Activated CD4-positive, alpha-beta T cell treated with anti-CD3 and anti-CD28 coated beads, Interleukin-2, amount 50 U/mL, for 4 hours (primary cell): ENCODE measurements at regions not wholly inside any gene's neighbourhood (a gene's known extent, or its start where the extent isn't known, plus 50 kb on each side); places are given as distances from the start of the nearest gene placed in this dataset.

Experiments
- DNase-seq, 2 experiments: peaks; one replicate each; pipeline ENCODE4 v3.0.0-alpha.2; 2020

DNA sequence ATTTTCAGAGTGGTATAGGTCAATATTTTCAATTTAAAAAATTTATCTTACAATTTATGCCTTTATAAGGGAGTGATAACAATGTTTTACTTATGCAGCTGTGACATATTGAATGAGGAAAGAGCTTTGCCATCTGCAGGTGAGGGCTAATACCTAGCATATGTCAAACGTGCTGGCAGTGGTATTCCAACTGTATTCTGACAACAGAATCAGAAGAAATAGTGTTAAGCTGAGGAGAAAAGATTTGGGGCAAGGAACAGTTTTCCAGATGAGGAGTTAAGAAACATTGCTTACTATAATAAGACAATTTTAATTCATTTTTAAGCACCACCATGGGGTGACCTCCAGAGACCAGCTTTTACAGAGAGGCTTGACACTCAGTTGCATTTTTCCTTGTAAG lies 267.8 kb upstream of the ZNF608 start:
- no peak for DNase-seq

DNA sequence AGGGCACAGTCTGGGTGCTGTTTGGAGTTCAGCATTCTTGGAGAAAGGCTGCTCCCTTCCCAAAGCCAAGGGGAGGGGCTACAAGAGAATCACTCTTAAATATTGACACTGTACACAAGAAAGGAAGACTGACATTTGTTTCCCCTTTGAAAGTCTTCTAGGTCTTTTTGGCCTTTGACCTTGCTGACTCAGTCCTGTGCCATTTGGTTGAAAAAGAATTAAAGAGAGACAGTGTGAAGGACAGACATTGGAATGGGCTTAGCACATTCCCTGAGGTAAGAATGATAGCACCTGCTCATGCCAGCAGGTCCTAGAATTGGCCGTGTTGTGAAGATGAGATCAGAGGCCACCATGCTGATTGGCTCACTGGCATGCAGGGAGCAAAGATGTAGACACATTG lies 271.4 kb upstream of the ZNF608 start:
- DNase-seq, result no peak

GRCh38 chr5:125023673-125024072 lies 277.2 kb upstream of the ZNF608 start:
- DNase-seq, result no peak

GRCh38 chr5:125026867-125027731 lies 280.7 kb upstream of the ZNF608 start:
- DNase-seq, result no peak

DNA sequence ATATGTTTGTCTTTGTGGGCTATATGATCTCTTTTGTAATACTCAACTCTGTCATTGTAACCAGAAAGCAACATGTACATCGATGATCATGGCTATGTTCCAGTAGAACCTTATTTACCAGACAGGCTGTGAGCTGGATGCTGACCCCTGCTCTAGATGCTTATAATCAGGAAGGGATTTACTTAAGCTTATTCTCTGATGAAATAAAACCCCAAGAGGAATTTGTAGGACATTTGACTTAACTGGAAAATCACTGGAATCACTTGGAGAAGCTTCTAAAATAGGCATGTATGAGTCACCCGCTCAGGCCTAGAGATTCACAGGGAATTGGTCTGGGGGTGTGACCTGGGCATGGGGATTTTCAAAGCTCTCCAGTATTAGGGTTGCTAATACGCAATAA lies 285.8 kb upstream of the ZNF608 start:
- DNase-seq, result no peak

DNA sequence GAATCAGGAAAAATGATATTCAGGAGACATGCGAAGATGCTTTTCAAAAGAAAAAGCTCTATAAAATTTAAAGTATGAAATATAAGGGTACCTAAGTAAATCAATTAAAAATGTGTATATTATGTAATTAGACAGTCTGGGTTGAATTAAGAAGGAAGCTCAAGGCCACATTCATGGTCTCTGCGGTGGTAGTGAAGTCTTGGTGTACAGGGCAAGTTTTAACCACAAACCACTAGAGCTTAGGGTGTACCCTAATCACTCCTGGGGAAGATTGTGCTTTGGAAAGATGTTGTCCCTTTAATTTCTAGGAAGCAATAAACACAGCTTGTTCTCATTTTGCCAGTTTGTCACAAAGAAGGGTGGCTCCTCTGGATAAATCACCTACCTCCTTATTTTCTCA lies 287.2 kb upstream of the ZNF608 start:
- no peak for DNase-seq

DNA sequence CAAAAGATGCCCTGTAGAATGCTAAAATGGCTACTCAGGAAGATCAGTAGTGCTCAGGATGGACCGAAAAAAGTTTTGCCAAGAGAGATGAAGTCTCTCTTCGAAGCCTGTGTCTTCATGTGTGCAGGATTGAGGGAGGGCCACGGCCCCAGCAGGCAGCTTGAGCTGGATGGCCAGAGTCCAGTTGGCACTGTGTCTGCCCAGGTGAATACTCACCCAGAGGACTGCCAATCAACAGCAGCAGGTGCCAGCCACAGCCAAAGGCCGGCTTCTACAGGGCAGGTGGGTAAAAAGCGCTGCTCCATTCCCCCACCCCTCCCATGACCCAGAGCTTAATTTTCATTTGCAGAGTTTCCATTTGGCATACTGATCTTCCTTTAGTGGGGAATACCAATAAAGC lies 287.9 kb upstream of the ZNF608 start:
- DNase-seq, result no peak

- no peak for DNase-seq
Observed at GRCh38 chr5:125036494-125036893, 290.1 kb upstream of the ZNF608 start.

DNA sequence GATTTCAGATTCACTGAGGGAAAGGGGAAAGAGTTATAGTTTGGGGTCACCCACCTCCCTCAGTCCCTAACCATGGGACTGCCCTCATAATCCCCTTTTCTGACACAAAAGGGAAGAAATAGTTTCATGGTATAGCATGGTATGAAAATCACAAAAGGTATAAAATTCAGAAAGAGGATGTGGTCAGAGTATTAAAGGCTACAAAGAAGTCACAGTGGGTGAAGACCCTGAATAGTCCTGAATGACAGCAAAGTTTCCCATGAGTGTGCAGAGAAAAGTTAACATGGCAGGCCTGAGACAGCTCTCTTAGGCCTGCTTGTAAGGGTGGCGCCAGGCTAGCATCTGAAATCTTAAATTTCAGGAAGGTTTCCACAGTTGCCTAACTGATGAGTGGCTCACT lies 290.6 kb upstream of the ZNF608 start:
- DNase-seq, result no peak

DNA sequence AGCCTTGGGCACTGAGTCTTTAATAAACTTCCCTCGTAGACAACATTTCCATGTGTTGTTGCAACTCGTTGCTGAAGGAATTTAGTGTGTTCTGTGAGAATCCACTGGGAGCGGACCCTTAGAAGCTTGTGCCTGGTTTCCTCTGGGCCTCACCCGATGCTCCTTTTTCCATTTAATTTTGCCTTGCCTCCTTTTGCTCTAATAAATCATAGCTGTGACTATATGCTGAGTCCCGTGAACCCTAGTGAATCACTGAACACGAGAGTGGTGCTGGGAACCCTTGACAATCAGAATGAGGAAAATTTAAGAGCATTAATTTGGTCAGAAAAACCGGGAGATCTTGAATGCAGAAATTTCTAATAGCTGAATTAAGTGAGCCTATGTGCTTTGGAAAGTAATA lies 291.1 kb upstream of the ZNF608 start:
- DNase-seq, result no peak

GRCh38 chr5:125038477-125038876 lies 292.0 kb upstream of the ZNF608 start:
- DNase-seq, result no peak

DNA sequence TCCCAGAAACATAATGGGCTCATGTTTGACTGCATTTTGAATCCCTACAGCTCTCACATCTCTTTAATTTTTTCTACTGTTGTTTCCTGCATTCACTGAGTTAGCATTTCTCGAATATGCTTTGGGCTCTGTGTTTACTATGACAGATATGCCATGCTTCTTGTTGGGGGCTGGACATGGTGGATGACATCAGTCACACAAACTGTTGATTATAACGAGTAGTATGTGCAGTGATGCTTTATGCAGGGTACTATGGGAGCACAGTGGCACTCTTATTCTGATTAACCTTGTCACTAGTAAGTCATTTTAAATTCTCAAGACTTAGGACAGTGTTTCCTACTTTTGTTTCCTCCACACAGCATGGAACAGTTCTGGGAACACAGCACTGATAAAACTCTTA lies 295.4 kb upstream of the ZNF608 start:
- no peak for DNase-seq

GRCh38 chr5:125042261-125042890 lies 295.9 kb upstream of the ZNF608 start:
- DNase-seq, result no peak

- DNase-seq, result no peak
Observed at GRCh38 chr5:125043781-125044391, 297.4 kb upstream of the ZNF608 start.

GRCh38 chr5:125044491-125045282 lies 298.2 kb upstream of the ZNF608 start:
- DNase-seq, result no peak

- no peak for DNase-seq
Observed at GRCh38 chr5:125045646-125046045, 299.2 kb upstream of the ZNF608 start.

DNA sequence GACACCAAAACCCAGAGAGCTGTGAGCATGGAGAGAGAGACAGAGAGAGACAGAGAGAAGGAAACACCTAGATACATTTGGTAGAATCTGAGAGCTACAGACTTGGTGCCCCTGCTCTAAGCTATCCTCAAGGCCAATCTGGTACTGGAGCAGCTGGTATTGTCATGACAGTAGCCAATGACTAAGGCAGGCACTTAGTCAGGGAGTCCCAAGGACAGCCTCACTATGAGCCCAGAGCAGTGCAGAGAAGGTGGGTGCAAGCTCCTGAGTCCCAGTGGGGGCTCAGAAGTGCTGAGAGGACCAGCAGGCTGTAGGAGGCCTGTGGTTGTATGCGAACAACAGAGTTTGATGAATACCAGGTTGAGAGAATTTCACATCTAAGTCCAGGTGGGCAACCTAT lies 300.4 kb upstream of the ZNF608 start:
- DNase-seq, result no peak

DNA sequence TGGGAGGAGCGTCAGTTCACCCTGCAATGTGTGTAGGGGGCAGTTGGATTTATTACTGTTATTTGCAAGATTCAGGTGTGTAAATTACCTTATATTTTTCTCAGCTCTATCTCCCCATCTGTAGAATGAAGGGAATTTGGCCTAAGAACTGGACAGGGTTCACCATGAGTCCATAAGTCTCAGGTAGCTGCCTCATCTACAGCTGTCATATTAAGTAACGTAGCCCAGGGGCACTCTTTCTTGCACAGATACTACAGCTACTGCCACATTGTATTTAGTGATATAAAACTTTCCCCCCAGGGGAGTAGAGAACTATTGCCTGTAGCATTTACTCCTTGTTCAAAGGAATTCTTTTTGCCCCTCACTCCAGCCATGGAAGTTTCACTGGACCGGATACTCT lies 301.4 kb upstream of the ZNF608 start:
- DNase-seq, result no peak

DNA sequence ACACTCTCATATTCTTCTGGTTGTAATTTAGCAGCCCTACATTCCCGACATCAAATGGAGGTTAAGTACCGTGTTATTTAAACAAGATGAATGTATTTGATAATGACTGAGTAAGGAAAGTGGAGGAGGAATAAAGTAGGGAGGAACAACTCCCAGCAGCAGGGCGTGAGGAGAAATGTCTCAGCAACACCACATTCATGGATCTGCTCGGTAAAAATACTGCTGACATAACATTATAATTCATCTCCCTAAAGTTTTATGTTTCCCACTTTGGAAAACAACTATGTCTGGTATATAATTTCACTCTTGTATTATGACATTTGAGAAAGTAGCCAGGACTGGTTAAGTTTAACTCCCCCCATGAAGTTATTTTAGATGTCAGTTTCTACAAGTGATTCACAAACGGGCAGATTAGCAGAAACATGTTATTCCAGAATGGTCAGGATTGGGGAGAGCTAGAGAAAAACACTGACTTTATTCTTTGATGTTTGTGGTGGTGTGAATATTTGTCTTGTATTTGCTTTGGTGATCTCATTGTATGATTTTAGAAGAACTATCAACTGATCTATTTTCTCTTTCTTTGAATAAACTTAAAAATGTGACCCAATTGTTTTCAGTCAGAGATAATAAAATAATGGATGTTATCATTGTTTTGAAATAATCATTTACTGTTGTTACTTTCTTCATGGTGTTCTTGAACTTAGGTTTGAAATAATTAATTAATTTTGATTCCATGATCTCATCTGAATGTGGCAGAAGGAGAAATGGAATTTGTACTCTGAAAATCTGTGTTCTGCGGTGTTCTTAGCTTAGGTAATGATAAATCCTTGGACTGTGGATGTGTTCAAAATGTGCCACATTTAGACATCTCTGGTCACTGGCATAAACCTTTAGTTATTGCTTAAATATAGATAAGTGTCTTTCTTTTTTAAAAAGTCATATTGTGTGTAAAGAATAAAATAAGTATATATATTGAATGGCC lies 303.6 kb upstream of the ZNF608 start:
- no peak for DNase-seq

GRCh38 chr5:125050926-125051325 lies 304.5 kb upstream of the ZNF608 start:
- DNase-seq, result no peak

DNA sequence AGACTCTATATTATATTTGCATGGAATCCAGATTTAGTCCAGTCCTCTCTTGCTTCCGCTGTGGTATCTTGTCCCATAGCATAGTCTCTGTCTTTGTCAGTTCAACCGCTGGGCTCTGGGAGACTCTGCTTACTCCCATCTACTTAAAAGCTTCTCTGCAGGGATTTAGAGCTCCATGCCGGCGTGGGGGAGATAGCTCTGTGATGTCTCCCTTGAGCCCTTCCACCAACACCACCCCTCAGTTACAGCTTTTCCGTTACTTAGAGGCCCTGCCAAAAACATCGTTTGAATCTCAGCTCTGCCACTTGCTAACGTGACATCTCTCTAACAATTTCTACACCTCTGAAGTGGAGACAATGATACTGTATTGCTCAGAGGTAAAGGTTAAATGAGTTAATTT lies 306.1 kb upstream of the ZNF608 start:
- DNase-seq, result no peak

DNA sequence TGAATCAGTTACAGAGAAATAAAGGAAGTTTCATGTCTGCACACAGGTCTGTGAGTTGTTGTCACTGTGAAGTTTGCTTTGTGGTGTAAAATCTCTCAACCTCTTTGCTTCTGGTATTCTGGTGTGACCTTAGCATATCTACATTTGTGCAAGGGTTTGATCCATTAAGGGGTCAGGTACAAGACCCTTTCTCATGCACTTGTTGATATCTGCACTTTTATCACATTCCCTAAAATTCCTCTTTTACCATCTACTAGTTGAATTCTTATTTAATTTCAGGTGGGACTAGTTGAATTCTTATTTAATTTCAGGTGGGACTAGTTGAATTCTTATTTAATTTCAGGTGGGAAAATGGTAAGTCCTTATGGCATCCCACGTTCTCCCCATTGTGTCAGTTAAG lies 306.7 kb upstream of the ZNF608 start:
- no peak for DNase-seq
